Ishikawa (cell line): ENCODE measurements at regions not wholly inside any gene's neighbourhood (a gene's known extent, or its start where the extent isn't known, plus 50 kb on each side); places are given as distances from the start of the nearest gene placed in this dataset.

ENCODE experiments used
- CEBPB ChIP-seq: IDR thresholded peaks from 2 replicates; pipeline ENCODE4 v1.6.1; 2012
- EGR1 ChIP-seq: IDR thresholded peaks from 2 replicates; pipeline ENCODE4 v1.6.1; 2012
- EP300 ChIP-seq: IDR thresholded peaks from 2 replicates; pipeline ENCODE4 v1.6.1; 2012; ENCODE audit warnings: borderline replicate concordance
- FOXM1 ChIP-seq: IDR thresholded peaks from 2 replicates; pipeline ENCODE4 v1.6.1; 2012; ENCODE audit warnings: low read depth, borderline replicate concordance
- RAD21 ChIP-seq: IDR thresholded peaks from 2 replicates; pipeline ENCODE4 v1.6.1; 2012; ENCODE audit warnings: low read depth
- TEAD4 ChIP-seq: IDR thresholded peaks from 2 replicates; pipeline ENCODE4 v1.6.1; 2012
- YY1 ChIP-seq: IDR thresholded peaks from 2 replicates; pipeline ENCODE4 v1.6.1; 2012; ENCODE audit warnings: low read depth
- TF ChIP-seq, protein P1 (sequence below): IDR thresholded peaks from 2 replicates; pipeline ENCODE4 v1.6.1; 2012; ENCODE audit warnings: low read depth, mild to moderate bottlenecking
- TF ChIP-seq, protein P2 (sequence below): IDR thresholded peaks from 2 replicates; pipeline ENCODE4 v1.6.1; 2012
- TF ChIP-seq, protein P3 (sequence below): IDR thresholded peaks from 2 replicates; pipeline ENCODE4 v1.6.1; 2012

DNA sequence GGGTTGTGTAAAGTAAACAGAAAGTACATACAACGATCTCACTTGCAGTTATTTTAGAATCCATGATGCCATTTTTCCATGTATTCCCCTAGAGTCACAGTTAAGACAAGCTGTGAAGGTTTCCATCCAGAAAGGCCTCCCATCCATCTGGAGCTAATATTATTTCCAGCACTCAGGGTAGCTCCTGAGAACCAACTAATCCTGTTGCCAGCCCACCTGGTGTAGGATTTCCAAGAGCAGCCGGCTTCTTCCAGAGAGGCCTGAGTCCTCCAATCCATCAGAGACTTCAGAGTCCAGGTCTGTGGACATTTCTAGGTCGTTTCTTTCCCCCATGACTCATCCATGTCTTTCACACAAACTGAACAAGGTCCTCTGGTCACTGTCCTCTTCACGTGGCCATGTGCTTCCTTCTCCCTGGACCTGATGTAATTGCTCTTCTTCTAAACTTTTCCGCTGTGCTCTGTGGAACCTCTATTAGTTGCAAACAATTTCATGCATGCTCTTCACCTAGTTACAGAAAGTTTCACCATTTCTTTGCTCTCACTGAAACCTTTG is 270.3 kb upstream of the TMTC4 start:
- TF ChIP-seq, protein P1, sequence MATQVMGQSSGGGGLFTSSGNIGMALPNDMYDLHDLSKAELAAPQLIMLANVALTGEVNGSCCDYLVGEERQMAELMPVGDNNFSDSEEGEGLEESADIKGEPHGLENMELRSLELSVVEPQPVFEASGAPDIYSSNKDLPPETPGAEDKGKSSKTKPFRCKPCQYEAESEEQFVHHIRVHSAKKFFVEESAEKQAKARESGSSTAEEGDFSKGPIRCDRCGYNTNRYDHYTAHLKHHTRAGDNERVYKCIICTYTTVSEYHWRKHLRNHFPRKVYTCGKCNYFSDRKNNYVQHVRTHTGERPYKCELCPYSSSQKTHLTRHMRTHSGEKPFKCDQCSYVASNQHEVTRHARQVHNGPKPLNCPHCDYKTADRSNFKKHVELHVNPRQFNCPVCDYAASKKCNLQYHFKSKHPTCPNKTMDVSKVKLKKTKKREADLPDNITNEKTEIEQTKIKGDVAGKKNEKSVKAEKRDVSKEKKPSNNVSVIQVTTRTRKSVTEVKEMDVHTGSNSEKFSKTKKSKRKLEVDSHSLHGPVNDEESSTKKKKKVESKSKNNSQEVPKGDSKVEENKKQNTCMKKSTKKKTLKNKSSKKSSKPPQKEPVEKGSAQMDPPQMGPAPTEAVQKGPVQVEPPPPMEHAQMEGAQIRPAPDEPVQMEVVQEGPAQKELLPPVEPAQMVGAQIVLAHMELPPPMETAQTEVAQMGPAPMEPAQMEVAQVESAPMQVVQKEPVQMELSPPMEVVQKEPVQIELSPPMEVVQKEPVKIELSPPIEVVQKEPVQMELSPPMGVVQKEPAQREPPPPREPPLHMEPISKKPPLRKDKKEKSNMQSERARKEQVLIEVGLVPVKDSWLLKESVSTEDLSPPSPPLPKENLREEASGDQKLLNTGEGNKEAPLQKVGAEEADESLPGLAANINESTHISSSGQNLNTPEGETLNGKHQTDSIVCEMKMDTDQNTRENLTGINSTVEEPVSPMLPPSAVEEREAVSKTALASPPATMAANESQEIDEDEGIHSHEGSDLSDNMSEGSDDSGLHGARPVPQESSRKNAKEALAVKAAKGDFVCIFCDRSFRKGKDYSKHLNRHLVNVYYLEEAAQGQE = no peak
- TF ChIP-seq, protein P2, sequence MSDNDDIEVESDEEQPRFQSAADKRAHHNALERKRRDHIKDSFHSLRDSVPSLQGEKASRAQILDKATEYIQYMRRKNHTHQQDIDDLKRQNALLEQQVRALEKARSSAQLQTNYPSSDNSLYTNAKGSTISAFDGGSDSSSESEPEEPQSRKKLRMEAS = no peak
- TF ChIP-seq EP300 (no peak), RAD21 (no peak), YY1 (no peak), FOXM1 (no peak), EGR1 (no peak), CEBPB (no peak), TEAD4 (no peak)
- TF ChIP-seq, protein P3, sequence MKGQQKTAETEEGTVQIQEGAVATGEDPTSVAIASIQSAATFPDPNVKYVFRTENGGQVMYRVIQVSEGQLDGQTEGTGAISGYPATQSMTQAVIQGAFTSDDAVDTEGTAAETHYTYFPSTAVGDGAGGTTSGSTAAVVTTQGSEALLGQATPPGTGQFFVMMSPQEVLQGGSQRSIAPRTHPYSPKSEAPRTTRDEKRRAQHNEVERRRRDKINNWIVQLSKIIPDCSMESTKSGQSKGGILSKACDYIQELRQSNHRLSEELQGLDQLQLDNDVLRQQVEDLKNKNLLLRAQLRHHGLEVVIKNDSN = no peak
